Activated CD8-positive, alpha-beta memory T cell treated with anti-CD3 and anti-CD28 coated beads, Interleukin-2, amount 10 ng/mL, durations not matched to agents 7 days and 5 days (primary cell): ENCODE measurements at regions not wholly inside any gene's neighbourhood (a gene's known extent, or its start where the extent isn't known, plus 50 kb on each side); places are given as distances from the start of the nearest gene placed in this dataset.
A peak's percentile ranks its signal among the peaks of the same experiment; 100 is the strongest.

ENCODE experiments used
- ATAC-seq: fragments of 150-1000 bp; cut with Tn5 transposase; one replicate; pipeline ENCODE4 v1.10.0; 2021; ENCODE audit warnings: moderate library complexity
- CTCF ChIA-PET: fragments of 350-600 bp; sonication (Branson Sonifier 250); formaldehyde crosslinking; loops from one replicate; lab custom pipeline; 2021; ENCODE audit warnings: antibody characterized with exemption; lab: Charles Lee
- DNase-seq: peaks from one replicate; pipeline ENCODE4 v3.0.0-alpha.2; 2020
- H3K27ac Mint-ChIP-seq: one replicate; pipeline ENCODE4 v1.8.0; 2021; ENCODE audit warnings: mild to moderate bottlenecking, mixed read lengths
- H3K27me3 Mint-ChIP-seq: one replicate; pipeline ENCODE4 v1.8.0; 2021; ENCODE audit warnings: mixed read lengths
- H3K36me3 Mint-ChIP-seq: one replicate; pipeline ENCODE4 v1.8.0; 2021; ENCODE audit warnings: mild to moderate bottlenecking, mixed read lengths
- H3K4me1 Mint-ChIP-seq: one replicate; pipeline ENCODE4 v1.8.0; 2021; ENCODE audit warnings: mixed read lengths
- H3K4me3 Mint-ChIP-seq: one replicate; pipeline ENCODE4 v1.8.0; 2021; ENCODE audit warnings: mild to moderate bottlenecking, moderate library complexity, mixed read lengths
- H3K9me3 Mint-ChIP-seq: one replicate; pipeline ENCODE4 v1.8.0; 2022; ENCODE audit warnings: low read depth, mixed read lengths

- H3K4me1 Mint-ChIP-seq = peaks cover 1% of the 10 kb centered on the region
- no peaks in the 10 kb centered on the region for H3K9me3 Mint-ChIP-seq
- DNase-seq = no peak
Observed at GRCh38 chr2:151197184-151198108, 64.2 kb downstream of the RBM43 start.

DNA sequence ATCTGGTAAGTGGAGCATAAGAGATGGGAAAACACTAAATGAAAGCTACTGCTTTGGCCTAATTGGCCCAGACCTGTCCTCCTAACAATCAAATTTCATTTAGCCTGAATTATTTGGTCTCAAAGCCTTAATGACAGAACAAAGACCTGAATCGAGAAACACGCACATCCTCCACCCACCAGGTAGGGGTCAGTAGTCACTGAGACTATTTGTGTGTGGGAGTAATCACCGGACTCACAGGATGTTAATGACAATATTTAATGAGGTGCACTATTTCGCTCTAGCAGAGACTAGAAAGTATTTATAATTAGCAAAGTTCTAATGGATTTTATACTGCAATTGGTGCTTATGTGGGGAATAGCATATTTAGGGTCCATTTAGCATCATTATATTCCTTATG, 68.1 kb downstream of the RBM43 start:
- CTCF ChIA-PET = no interaction called here
- Mint-ChIP-seq H3K27ac (no peak overlapping the region), H3K4me3 (no peak overlapping the region), H3K36me3 (no peaks in the 10 kb centered on the region), H3K4me1 (peaks cover 5% of the 10 kb centered on the region), H3K27me3 (peaks cover 3% of the 10 kb centered on the region), H3K9me3 (no peaks in the 10 kb centered on the region)
- ATAC-seq = no peak
- DNase-seq = no peak

More at GRCh38 chr2:151197184-151198108, 64.2 kb downstream of the RBM43 start:
- peaks cover 3% of the 10 kb centered on the region for H3K27me3 Mint-ChIP-seq
- no peak overlapping the region for H3K27ac Mint-ChIP-seq
- no peak overlapping the region for H3K4me3 Mint-ChIP-seq
- H3K36me3 Mint-ChIP-seq = no peaks in the 10 kb centered on the region
- no peak for ATAC-seq
- CTCF ChIA-PET = no interaction called here

GRCh38 chr2:151192681-151193080, 69.0 kb downstream of the RBM43 start:
- Mint-ChIP-seq H3K36me3 (no peaks in the 10 kb centered on the region), H3K9me3 (no peaks in the 10 kb centered on the region), H3K4me1 (peaks cover 5% of the 10 kb centered on the region), H3K27me3 (peaks cover 3% of the 10 kb centered on the region), H3K27ac (no peak overlapping the region), H3K4me3 (no peak overlapping the region)
- DNase-seq (no peak), ATAC-seq (no peak)
- CTCF ChIA-PET = no interaction called here

DNA sequence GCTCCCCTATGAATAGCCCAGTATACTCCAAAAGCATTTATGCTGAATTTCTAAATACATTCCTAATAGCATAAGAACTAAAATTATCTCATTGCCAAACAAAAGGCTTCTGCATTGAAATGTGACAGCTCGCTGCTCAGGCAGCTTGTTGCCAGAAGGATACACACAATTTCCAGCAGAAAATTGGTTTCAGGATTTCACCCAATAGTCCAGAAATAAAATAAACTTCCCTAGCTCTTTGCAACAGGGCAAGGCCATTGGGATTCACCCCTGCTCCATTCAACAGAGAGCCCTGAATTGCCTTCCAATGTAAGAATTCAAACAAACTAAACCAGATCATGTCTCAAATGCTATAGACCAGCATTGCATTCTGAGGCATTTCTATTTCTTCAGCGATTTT, 70.7 kb downstream of the RBM43 start:
- H3K27me3 Mint-ChIP-seq = peaks cover 3% of the 10 kb centered on the region
- CTCF ChIA-PET = no interaction called here

DNA sequence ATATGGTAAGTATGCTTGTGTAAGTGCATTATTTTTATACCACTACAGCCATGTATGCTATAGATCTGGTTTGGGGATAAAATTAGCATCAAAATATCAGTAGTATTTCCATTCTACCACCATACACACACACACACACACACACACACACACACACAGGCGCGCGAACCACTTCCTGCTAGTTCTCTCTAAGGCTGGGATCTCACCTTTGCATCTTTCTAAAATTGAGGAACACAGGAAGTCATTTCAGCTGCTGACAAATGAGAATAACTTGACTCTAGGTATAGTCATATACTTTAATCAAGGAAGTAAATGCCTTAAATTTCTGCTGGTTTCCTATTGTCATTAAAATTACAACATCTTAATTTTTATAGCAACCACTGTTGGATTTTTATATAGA, 72.5 kb downstream of the RBM43 start:
- peak; percentile 48 for DNase-seq
- CTCF ChIA-PET = no interaction called here
- Mint-ChIP-seq H3K4me1 (peaks cover 3% of the 10 kb centered on the region), H3K27ac (no peak overlapping the region), H3K4me3 (no peak overlapping the region), H3K36me3 (no peaks in the 10 kb centered on the region), H3K9me3 (no peaks in the 10 kb centered on the region), H3K27me3 (no peaks in the 10 kb centered on the region)
- no peak for ATAC-seq

More for the DNA sequence above, 70.7 kb downstream of the RBM43 start:
- Mint-ChIP-seq H3K4me3 (no peak overlapping the region), H3K36me3 (no peaks in the 10 kb centered on the region), H3K9me3 (no peaks in the 10 kb centered on the region), H3K4me1 (peaks cover 3% of the 10 kb centered on the region), H3K27ac (no peak overlapping the region)
- ATAC-seq (no peak), DNase-seq (no peak)

DNA sequence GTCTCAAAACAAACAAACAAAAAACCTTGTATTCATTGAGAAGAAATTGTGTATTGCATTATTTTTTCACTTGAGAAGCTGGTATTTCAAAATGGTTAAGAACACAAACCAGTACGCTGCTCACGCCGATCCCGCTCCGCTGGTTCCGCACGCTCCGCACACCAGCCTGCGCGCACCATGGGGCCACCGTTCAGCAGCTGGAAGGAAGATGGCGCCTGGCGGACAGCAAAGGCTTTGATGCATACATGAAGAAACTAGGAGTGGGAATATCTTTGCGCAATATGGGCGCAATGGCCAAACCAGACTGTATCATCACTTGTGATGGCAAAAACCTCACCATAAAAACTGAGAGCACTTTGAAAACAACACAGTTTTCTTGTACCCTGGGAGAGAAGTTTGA, 75.7 kb downstream of the RBM43 start:
- ATAC-seq = no peak
- Mint-ChIP-seq H3K27me3 (peaks cover 13% of the 10 kb centered on the region), H3K4me1 (peaks cover 3% of the 10 kb centered on the region), H3K9me3 (no peaks in the 10 kb centered on the region), H3K36me3 (no peaks in the 10 kb centered on the region), H3K4me3 (no peak overlapping the region), H3K27ac (no peak overlapping the region)
- no peak for DNase-seq
- CTCF ChIA-PET = interaction anchor here (1.1 to 1.8 kb wide), 2 partner anchors 10 to 53 kb away, joined by 4 read pairs; no protein-coding TSS in a partner anchor

DNA sequence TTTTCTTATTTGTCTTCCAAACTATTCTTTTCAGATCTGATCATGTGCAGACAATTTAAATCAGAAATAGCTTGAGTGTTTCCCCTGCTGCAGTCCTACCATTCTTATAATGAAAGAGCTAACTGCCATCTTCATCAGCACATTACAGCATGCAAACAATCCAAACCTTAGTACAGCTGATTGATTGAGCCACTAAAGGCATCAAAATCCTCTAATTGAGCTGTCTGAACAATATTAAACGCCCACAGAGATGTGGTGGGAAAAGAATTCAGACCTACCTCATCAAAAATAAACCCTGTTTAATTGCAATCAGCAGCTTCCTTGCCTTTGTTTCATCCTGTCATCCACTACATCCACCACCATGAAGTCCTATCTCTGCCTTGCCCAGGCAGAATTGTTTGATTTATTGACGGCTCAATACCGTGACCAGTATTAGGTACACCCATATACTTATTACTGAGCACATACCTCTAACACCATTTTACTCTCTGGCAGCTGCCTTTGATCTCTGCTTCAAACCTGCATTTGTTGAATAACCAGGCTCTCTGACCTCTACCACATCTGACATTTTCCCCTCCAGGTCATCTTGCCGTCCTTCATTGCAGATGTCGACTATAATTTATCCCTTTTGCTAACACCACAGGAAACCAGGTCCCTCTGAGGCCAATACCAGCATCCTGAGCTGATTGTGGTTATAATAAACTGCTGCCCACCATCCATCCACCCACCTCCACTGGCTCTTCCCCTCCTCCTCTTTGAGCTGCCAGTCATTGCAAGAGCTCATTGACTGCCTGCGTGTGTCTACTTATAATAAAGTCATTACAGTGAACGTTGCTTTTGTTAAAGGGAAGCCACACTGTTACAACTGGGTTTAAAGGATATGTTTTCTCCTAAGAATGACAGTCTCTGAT, 78.5 kb downstream of the RBM43 start:
- no peak overlapping the region for H3K4me3 Mint-ChIP-seq
- H3K9me3 Mint-ChIP-seq = no peaks in the 10 kb centered on the region
- DNase-seq = no peak
- CTCF ChIA-PET = no interaction called here
- H3K27ac Mint-ChIP-seq = no peak overlapping the region
- H3K4me1 Mint-ChIP-seq = no peaks in the 10 kb centered on the region
- H3K27me3 Mint-ChIP-seq = peaks cover 20% of the 10 kb centered on the region
- ATAC-seq = no peak
- H3K36me3 Mint-ChIP-seq = no peaks in the 10 kb centered on the region

- no peaks in the 10 kb centered on the region for H3K4me1 Mint-ChIP-seq
- DNase-seq = no peak
- H3K36me3 Mint-ChIP-seq = no peaks in the 10 kb centered on the region
- no peak for ATAC-seq
- no peak overlapping the region for H3K4me3 Mint-ChIP-seq
- no peaks in the 10 kb centered on the region for H3K9me3 Mint-ChIP-seq
- CTCF ChIA-PET = no interaction called here
- peaks cover 21% of the 10 kb centered on the region for H3K27me3 Mint-ChIP-seq
- no peak overlapping the region for H3K27ac Mint-ChIP-seq
Observed at GRCh38 chr2:151182396-151182795, 79.3 kb downstream of the RBM43 start.

- Mint-ChIP-seq H3K4me1 (no peaks in the 10 kb centered on the region), H3K27ac (no peak overlapping the region), H3K36me3 (no peaks in the 10 kb centered on the region), H3K4me3 (no peak overlapping the region), H3K9me3 (no peaks in the 10 kb centered on the region), H3K27me3 (peaks cover 21% of the 10 kb centered on the region)
- ATAC-seq (no peak), DNase-seq (no peak)
- CTCF ChIA-PET = no interaction called here
Observed at GRCh38 chr2:151181524-151181923, 80.1 kb downstream of the RBM43 start.

DNA sequence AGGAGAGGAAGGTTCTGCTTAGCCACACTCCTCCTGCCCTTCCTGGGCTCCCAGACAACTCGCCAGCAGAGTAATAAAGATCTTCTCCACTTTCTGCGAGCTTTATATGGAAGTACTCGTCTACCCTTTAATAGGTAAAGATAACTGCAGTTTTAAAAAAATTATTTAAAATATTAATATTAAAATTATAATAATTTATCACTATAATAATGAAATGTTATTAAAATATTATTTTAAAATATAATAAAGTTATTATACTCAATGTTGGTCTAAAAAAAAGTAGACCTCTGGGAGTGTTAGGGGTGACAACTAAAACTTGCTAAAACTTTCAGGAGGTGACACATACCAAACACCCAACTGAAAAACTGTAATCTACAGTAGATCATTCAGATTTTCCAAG, 81.5 kb downstream of the RBM43 start:
- no peak overlapping the region for H3K27ac Mint-ChIP-seq
- no peaks in the 10 kb centered on the region for H3K36me3 Mint-ChIP-seq
- CTCF ChIA-PET = no interaction called here
- H3K4me1 Mint-ChIP-seq = no peaks in the 10 kb centered on the region
- H3K27me3 Mint-ChIP-seq = peaks cover 25% of the 10 kb centered on the region
- no peaks in the 10 kb centered on the region for H3K9me3 Mint-ChIP-seq
- ATAC-seq (no peak), DNase-seq (no peak)
- H3K4me3 Mint-ChIP-seq = no peak overlapping the region

DNA sequence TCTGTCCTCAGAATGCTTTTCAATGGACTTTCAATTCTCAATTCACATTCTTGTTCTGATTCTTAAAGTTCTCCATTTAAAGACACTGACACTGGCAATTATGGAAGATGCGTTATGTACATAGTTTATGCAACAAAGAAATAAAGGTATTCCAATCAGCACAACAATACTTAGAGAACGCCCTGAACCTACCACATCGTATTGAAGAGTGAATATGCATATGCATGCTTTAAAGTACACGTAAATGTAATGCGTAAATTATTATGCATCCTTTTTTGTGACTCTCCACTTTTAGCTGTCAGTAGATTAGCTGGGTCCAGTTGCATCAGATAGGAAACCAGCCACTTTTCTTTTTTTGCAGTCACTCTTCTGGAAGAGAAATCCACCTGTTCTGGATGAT, 83.5 kb downstream of the RBM43 start:
- CTCF ChIA-PET = no interaction called here
- Mint-ChIP-seq H3K36me3 (no peaks in the 10 kb centered on the region), H3K4me1 (no peaks in the 10 kb centered on the region), H3K27ac (no peak overlapping the region), H3K27me3 (peaks cover 24% of the 10 kb centered on the region), H3K9me3 (no peaks in the 10 kb centered on the region), H3K4me3 (no peak overlapping the region)
- no peak for DNase-seq
- no peak for ATAC-seq

DNA sequence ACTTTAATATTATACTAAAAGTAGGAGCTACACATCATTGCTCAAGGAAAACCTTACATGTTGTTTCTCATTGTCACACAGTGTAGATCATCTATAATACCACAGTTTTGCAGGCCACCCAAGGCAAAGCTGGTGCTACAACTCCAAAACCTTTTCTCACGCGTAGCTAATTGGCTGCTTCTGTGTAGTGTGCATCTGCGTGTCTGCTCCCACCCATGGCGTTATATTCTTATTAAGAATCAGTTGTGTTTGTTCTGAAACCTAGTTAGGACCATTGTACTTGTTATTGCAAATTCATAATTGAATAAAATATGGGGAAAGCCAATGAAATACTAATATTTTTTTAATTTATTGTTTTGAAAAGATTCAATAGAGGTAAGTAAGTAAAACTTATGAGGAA, 83.9 kb downstream of the RBM43 start:
- no peaks in the 10 kb centered on the region for H3K36me3 Mint-ChIP-seq
- no peak overlapping the region for H3K27ac Mint-ChIP-seq
- H3K9me3 Mint-ChIP-seq = no peaks in the 10 kb centered on the region
- no peaks in the 10 kb centered on the region for H3K4me1 Mint-ChIP-seq
- H3K27me3 Mint-ChIP-seq = peaks cover 25% of the 10 kb centered on the region
- CTCF ChIA-PET = interaction anchor here (1.0 kb wide), 1 partner anchor 19 kb away, joined by 3 read pairs; no protein-coding TSS in a partner anchor
- ATAC-seq (no peak), DNase-seq (no peak)
- no peak overlapping the region for H3K4me3 Mint-ChIP-seq

DNA sequence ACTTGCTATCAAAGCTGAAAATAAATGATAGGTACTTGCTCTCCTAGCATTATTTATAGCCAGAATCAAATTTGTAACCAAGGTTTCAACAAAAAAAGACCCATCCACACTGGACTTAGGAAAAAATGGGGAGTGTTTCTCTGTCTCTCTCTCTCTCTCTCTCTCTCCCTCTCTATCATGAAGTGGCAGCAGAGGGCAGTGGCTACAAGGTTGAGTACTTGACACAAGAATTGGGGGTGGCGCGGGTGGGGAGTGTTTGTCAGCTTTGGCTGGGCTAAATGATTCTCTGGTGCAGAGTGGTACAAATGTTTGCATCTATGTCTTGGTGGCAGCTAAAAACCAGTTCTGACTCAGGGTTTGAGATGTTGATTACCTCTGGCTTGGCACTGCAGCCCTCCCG, 85.0 kb downstream of the RBM43 start:
- H3K36me3 Mint-ChIP-seq = no peaks in the 10 kb centered on the region
- ATAC-seq (no peak), DNase-seq (no peak)
- H3K27ac Mint-ChIP-seq = no peak overlapping the region
- H3K4me3 Mint-ChIP-seq = no peak overlapping the region
- H3K27me3 Mint-ChIP-seq = peaks cover 24% of the 10 kb centered on the region
- CTCF ChIA-PET = interaction anchor here (0.5 to 2.0 kb wide), 4 partner anchors 8 to 62 kb away, joined by 3 to 4 read pairs (median 3); no protein-coding TSS in a partner anchor
- H3K9me3 Mint-ChIP-seq = no peaks in the 10 kb centered on the region
- no peaks in the 10 kb centered on the region for H3K4me1 Mint-ChIP-seq
